Subcutaneous abdominal adipose tissue (tissue), 5 donors: ENCODE measurements at regions not wholly inside any gene's neighbourhood (a gene's known extent, or its start where the extent isn't known, plus 50 kb on each side); places are given as distances from the start of the nearest gene placed in this dataset.
A peak's percentile ranks its signal among the peaks of the same experiment; 100 is the strongest.

Source experiments
- H3K27ac ChIP-seq: one replicate; pipeline ENCODE4 v1.7.0; 2013; ENCODE audit warnings: low read depth, mild to moderate bottlenecking, inconsistent platforms, low read length, moderate library complexity
- H3K27me3 ChIP-seq, 5 donors: one replicate each; pipeline ENCODE4 v1.7.0; 2013; ENCODE audit warnings: low read length in 5 of 5, inconsistent platforms in 1 of 5; ENCODE audit not compliant: control insufficient read depth in 5 of 5, insufficient read depth in 4 of 5
- H3K36me3 ChIP-seq, 5 donors: one replicate each; pipeline ENCODE4 v1.7.0; 2013; ENCODE audit warnings: low read length in 5 of 5; ENCODE audit not compliant: control insufficient read depth in 5 of 5, insufficient read depth in 5 of 5
- H3K4me1 ChIP-seq, 5 donors: one replicate each; pipeline ENCODE4 v1.7.0; 2013; ENCODE audit warnings: low read length in 5 of 5, mild to moderate bottlenecking in 3 of 5, moderate library complexity in 1 of 5; ENCODE audit not compliant: control insufficient read depth in 5 of 5, insufficient read depth in 5 of 5
- H3K4me3 ChIP-seq, 5 donors: one replicate each; pipeline ENCODE4 v1.7.0; 2013; ENCODE audit warnings: low read length in 5 of 5, low read depth in 1 of 5
- H3K9ac ChIP-seq, 5 donors: one replicate each; pipeline ENCODE4 v1.7.0; 2013; ENCODE audit warnings: low read length in 5 of 5, mild to moderate bottlenecking in 4 of 5, moderate library complexity in 3 of 5
- H3K9me3 ChIP-seq, 5 donors: one replicate each; pipeline ENCODE4 v1.7.0; 2013; ENCODE audit warnings: low read length in 5 of 5; ENCODE audit not compliant: control insufficient read depth in 5 of 5
- donor health status: healthy.
- donor health status: healthy.
- donor health status: healthy.
- donor health status: healthy.
- donor health status: healthy.

DNA sequence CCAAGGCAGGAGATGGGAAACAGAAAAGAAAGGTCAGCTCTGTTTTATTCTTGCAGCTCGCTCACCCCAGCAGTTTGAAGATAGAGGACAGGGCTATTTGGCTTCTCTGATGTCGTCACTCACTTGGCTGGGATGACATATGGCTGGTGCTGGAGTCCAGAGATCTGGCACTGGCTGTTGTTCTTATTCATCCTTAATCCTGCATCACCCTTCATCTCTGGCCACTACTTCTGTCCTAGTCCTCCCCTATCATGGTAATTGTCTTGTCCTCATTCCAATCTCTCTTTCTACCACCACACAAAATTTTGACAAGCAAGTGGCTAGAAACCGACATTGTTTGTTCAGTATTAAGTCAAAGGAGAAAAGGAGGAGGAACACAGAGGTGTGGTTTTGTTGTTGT is 103.8 kb upstream of the PDE4B start:
- Histone ChIP-seq H3K9me3 (no peaks in the 10 kb centered on the region), H3K9ac (no peak overlapping the region), H3K27me3 (no peaks in the 10 kb centered on the region), H3K36me3 (no peaks in the 10 kb centered on the region), H3K27ac (no peak overlapping the region), H3K4me3 (no peak overlapping the region), H3K4me1 (peaks cover 7 to 35% (median 32%) of the 10 kb centered on the region in 5 donors)

DNA sequence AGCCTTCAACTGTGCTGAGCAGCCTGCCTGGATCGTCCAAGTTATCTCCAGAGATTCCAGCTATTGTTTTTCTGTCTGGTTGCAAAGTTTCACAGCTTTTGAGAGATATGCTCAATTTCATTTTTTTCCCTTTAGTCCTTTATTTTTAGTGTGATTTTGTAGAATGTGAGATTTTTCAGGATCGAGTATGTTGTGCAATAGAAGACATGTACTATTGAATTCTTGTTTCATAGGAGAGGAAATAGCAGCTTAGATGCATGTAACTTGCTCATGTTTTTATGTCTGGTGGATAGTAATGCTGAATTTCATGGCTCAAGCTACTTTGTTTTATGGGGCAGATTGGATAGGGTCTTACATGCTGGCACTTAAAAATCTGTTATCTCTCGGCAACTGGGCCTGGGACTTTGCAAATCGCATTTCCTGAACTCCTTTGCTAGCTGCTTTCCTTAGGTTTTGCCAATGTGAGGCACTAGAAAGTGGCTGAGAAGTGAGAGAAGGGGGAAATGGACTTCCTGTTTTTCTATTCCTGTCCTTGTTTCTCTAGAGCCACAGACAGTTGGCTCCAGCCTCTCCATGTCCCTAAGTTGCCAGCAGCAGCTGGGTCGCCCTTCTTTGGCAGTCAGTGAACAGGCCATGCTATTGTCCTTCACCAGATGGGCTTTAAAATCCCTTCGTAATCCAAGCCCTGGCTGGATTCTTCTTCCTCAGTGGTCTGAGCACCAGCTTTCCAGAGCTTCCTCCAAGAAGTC is 101.4 kb upstream of the PDE4B start:
- Histone ChIP-seq H3K27ac (peak overlapping the region; percentile 58), H3K9me3 (no peaks in the 10 kb centered on the region), H3K4me3 (peak overlapping the region in 1 of 5 donors; percentile 21)

DNA sequence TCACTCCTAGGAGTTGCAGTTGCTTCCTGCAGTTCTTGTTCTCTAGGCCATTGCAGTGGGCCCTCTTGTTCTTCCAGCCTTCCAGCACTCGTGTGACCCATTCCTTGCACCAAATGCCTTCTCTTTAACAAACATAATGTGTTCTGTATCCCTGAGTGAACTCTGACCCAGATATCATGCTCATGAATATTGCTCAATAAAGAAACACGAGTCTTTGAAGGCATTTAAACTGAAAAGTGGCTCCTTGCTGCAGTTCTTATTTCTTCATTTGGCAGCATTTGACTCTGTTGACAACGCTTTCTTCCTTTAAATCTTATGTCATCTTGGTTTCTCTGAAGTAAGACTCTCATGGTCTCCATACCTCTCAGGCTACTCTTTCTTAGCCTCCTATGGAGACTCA is 100.7 kb upstream of the PDE4B start:
- Histone ChIP-seq H3K4me1 (peaks cover 7 to 44% (median 41%) of the 10 kb centered on the region in 5 donors), H3K9ac (no peak overlapping the region), H3K9me3 (no peaks in the 10 kb centered on the region), H3K27me3 (no peaks in the 10 kb centered on the region), H3K36me3 (no peaks in the 10 kb centered on the region), H3K27ac (peak overlapping the region; percentile 58), H3K4me3 (peak overlapping the region in 1 of 5 donors; percentile 21)

More for the DNA sequence above, 101.4 kb upstream of the PDE4B start:
- H3K36me3 ChIP-seq = no peaks in the 10 kb centered on the region
- H3K9ac ChIP-seq = peak overlapping the region in 1 of 5 donors; percentile 18
- H3K4me1 ChIP-seq = peaks cover 7 to 44% (median 41%) of the 10 kb centered on the region in 5 donors
- H3K27me3 ChIP-seq = no peaks in the 10 kb centered on the region

DNA sequence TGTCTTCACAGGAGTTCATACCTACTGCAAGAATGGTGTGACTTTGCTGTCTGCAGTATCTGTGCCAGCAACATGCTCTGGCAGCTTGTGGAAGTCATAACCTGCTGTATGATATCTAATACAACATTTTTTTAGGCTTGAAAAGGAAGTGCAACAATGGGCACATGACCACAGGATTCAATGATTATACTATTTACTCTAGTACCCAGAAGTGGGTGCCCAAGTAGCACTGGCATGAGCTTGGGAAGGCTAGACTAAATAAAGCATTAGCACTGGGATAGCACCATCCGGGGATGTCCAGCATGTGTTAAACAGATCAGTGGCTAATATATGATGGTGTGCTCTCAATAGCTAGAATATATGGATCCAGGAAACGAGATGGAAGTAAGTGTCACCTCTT is 98.6 kb upstream of the PDE4B start:
- H3K9me3 ChIP-seq = no peaks in the 10 kb centered on the region
- no peak overlapping the region for H3K4me3 ChIP-seq
- no peaks in the 10 kb centered on the region for H3K27me3 ChIP-seq
- no peaks in the 10 kb centered on the region for H3K36me3 ChIP-seq
- no peak overlapping the region for H3K27ac ChIP-seq
- peaks cover 7 to 36% (median 36%) of the 10 kb centered on the region in 5 donors for H3K4me1 ChIP-seq
- no peak overlapping the region for H3K9ac ChIP-seq

DNA sequence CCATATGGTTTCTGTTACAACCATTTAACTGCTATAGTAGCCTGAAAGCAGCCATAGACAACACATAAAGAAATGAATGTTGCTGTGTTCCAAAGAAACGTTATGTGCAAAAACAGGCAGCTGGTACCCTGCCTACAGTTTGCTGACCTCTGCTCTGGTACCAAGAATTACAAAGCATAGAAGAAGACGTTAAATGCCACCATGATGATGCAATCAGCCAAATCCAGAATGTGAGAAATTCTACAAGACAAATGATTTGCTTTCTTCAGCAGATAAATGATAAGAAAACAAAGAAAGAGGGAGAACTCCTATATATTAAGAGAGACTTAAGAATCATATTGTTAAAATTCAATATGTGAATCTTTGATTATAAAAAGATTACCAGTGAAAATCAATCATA is 97.8 kb upstream of the PDE4B start:
- H3K27ac ChIP-seq = no peak overlapping the region
- no peak overlapping the region for H3K4me3 ChIP-seq

DNA sequence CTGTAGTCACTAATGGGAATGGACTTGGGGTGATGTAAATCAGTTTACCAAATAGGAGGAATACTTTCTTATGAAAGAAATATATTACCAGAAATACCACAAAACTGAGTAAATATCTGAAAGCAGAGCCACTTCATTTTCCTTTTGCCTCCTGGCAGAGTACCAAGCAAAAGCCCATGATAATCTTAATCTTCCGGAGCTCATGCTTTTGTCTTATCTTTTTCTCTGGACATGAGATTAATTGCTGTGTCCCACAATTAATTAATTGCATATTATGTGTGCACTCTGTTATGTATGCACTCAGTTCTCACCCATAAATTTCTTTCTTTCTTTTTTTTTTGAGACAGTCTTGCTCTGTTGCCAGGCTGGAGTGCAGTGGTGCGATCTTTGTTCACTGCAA is 94.1 kb upstream of the PDE4B start:
- H3K9ac ChIP-seq = no peak overlapping the region

More for the DNA sequence above, 97.8 kb upstream of the PDE4B start:
- Histone ChIP-seq H3K4me1 (peaks cover 7 to 36% (median 35%) of the 10 kb centered on the region in 5 donors), H3K9ac (no peak overlapping the region), H3K36me3 (no peaks in the 10 kb centered on the region), H3K9me3 (no peaks in the 10 kb centered on the region), H3K27me3 (no peaks in the 10 kb centered on the region)

DNA sequence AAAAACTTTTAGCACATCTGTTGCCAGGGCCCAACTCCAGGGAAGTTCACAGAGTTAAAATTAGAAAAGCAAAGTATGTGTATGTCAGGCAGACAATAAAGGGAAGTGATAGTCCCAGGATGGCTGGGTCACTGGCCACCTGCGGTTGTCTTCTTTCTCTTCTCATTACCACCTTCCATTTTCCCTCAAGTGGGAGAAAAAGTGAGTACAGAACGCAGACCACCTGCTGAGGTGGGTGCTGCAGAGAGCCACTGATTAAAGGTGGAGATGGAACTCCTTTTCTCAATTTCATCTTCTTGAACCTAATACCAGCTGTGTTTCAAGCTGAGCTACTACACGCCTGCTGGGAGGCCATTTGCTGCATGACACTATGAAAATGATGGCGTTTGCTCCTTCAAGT is 88.8 kb upstream of the PDE4B start:
- no peak overlapping the region for H3K9ac ChIP-seq

More for the DNA sequence above, 94.1 kb upstream of the PDE4B start:
- Histone ChIP-seq H3K4me1 (peaks cover 0 to 15% (median 9%) of the 10 kb centered on the region in 5 donors), H3K27ac (no peak overlapping the region), H3K4me3 (no peak overlapping the region), H3K9me3 (no peaks in the 10 kb centered on the region), H3K36me3 (no peaks in the 10 kb centered on the region), H3K27me3 (no peaks in the 10 kb centered on the region)

DNA sequence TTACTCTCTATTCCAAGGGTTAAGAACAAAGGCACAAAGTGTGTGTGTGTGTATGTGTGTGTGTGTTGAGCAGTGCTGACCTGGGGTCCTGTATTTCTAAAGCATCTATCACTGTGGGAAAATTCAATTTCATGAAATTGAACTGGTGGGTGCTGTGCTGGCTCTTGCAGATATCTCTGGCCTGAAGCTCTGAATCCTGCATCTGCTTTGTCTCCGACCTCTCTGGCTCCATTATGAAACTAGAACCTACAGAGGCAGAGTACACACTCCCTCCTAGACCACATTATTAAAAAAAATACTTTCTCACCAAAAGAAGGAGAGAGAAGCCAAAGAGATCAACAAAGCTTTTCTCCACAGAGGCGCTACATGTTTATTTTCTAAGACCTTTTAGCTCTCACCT is 88.4 kb upstream of the PDE4B start:
- no peak overlapping the region for H3K9ac ChIP-seq
- H3K4me1 ChIP-seq = no peaks in the 10 kb centered on the region
- no peaks in the 10 kb centered on the region for H3K36me3 ChIP-seq
- no peak overlapping the region for H3K27ac ChIP-seq
- H3K27me3 ChIP-seq = no peaks in the 10 kb centered on the region
- no peaks in the 10 kb centered on the region for H3K9me3 ChIP-seq
- H3K4me3 ChIP-seq = no peak overlapping the region

More for the DNA sequence above, 88.8 kb upstream of the PDE4B start:
- Histone ChIP-seq H3K36me3 (no peaks in the 10 kb centered on the region), H3K27me3 (no peaks in the 10 kb centered on the region), H3K27ac (no peak overlapping the region), H3K9me3 (no peaks in the 10 kb centered on the region), H3K4me1 (no peaks in the 10 kb centered on the region), H3K4me3 (no peak overlapping the region)

DNA sequence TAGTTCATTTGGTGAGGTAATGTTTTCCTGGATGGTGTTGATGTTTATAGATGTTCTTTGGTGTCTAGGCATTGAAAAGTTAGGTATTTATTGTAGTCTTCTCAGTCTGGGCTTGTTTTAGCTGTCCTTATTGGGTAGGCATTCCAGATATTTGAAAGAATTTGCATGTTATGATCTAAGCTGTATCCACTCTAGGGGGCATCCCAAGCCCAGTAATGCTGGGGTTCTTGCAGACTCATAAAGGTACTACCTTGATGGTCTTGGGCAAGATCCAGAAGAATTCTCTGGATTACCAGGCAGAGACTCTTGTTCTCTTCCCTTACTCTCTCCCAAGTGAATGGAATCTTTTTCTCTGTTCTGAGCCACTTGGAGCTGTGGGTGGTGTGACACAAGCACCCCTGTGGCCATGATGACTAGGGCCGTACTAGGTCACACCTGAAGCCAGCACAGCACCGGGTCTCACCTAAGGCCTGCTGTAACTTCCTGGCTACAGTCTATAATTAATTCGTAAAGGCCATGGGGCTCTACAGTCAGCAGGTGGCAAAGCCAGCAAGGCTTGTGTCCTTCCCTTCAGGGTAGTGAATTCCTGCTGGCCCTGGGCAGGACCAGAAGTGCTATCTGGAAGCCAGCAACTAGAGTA is 74.8 kb upstream of the PDE4B start:
- H3K4me1 ChIP-seq = no peaks in the 10 kb centered on the region
- no peak overlapping the region for H3K4me3 ChIP-seq
- no peaks in the 10 kb centered on the region for H3K9me3 ChIP-seq
- no peak overlapping the region for H3K9ac ChIP-seq
- H3K27me3 ChIP-seq = no peaks in the 10 kb centered on the region
- no peaks in the 10 kb centered on the region for H3K36me3 ChIP-seq
- no peak overlapping the region for H3K27ac ChIP-seq

DNA sequence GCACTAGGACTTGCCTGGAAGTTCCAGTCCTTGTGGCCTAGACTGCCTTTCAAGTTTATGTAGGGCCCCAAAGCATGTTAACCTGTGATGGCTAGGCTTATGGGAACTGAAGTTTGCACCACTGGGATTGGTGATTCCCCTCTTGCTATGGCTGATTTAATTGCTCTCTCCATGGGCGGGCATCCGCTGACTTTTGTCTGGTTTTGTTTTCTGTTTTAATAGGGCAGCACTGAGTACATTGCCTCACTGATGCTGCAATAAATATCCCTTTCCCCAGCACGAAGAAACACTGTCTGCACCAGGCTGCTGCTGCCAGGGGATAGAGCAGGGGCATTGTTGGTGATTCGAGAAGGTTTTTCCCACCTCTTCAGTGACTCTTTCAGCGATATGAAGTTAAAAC is 73.3 kb upstream of the PDE4B start:
- H3K4me3 ChIP-seq = no peak overlapping the region
- no peaks in the 10 kb centered on the region for H3K9me3 ChIP-seq
- no peaks in the 10 kb centered on the region for H3K36me3 ChIP-seq
- no peak overlapping the region for H3K9ac ChIP-seq
- H3K27ac ChIP-seq = no peak overlapping the region
- no peaks in the 10 kb centered on the region for H3K27me3 ChIP-seq
- H3K4me1 ChIP-seq = no peaks in the 10 kb centered on the region
